Activated CD8-positive, alpha-beta T cell treated with anti-CD3 and anti-CD28 coated beads for 36 hours (primary cell): ENCODE measurements at regions not wholly inside any gene's neighbourhood (a gene's known extent, or its start where the extent isn't known, plus 50 kb on each side); places are given as distances from the start of the nearest gene placed in this dataset.

ENCODE experiments used
- ATAC-seq: fragments of 200-7000 bp; cut with Tn5 transposase; one replicate; pipeline ENCODE4 v1.10.0; 2021; ENCODE audit warnings: mild to moderate bottlenecking, moderate library complexity
- CTCF ChIA-PET: fragments of 350-600 bp; sonication (Branson Sonifier 250); formaldehyde crosslinking; loops from one replicate; lab custom pipeline; 2021; ENCODE audit warnings: antibody characterized with exemption; lab: Charles Lee
- POLR2A ChIA-PET: fragments of 350-600 bp; sonication (Branson Sonifier 250); formaldehyde crosslinking; loops from one replicate; lab custom pipeline; 2021; ENCODE audit warnings: antibody characterized with exemption; lab: Charles Lee
- DNase-seq: peaks from one replicate; pipeline ENCODE4 v3.0.0-alpha.2; 2020
- H3K27ac Mint-ChIP-seq: one replicate; pipeline ENCODE4 v1.8.0; 2021; ENCODE audit warnings: mild to moderate bottlenecking, mixed read lengths
- H3K27me3 Mint-ChIP-seq: one replicate; pipeline ENCODE4 v1.8.0; 2021; ENCODE audit warnings: mixed read lengths
- H3K36me3 Mint-ChIP-seq: one replicate; pipeline ENCODE4 v1.8.0; 2021; ENCODE audit warnings: low read depth, mixed read lengths
- H3K4me1 Mint-ChIP-seq: one replicate; pipeline ENCODE4 v1.8.0; 2021; ENCODE audit warnings: low read depth, mixed read lengths
- H3K4me3 Mint-ChIP-seq: one replicate; pipeline ENCODE4 v1.8.0; 2021; ENCODE audit warnings: mild to moderate bottlenecking, moderate library complexity, mixed read lengths
- H3K9me3 Mint-ChIP-seq: one replicate; pipeline ENCODE4 v1.8.0; 2021; ENCODE audit warnings: mixed read lengths
- CTCF ChIP-seq: fragments of 200-600 bp; IDR thresholded peaks from one replicate; pipeline ENCODE4 v1.8.0; 2022; ENCODE audit warnings: antibody characterized with exemption, mild to moderate bottlenecking
- intact Hi-C: fragments of 100-400 bp; cut with micrococcal nuclease; formaldehyde crosslinking; loops from one replicate; pipeline ENCODE4 v1.10.0; 2022

- ChIA-PET CTCF (no interaction called here), POLR2A (interaction anchor here (0.6 kb wide), 1 partner anchor 227 kb away, joined by 4 read pairs; no protein-coding TSS in a partner anchor)
- Mint-ChIP-seq H3K4me3 (no peak overlapping the region), H3K27ac (no peak overlapping the region), H3K36me3 (no peaks in the 10 kb centered on the region), H3K4me1 (no peaks in the 10 kb centered on the region), H3K27me3 (no peaks in the 10 kb centered on the region), H3K9me3 (no peaks in the 10 kb centered on the region)
- ATAC-seq (no peak), DNase-seq (no peak)
- intact Hi-C loops = no loop called here
- TF ChIP-seq CTCF = no peak
Observed at GRCh38 chr6:94350833-94351232, 931.5 kb upstream of the EPHA7 start.

- Mint-ChIP-seq H3K36me3 (no peaks in the 10 kb centered on the region), H3K27ac (no peak overlapping the region), H3K4me1 (no peaks in the 10 kb centered on the region), H3K27me3 (no peaks in the 10 kb centered on the region), H3K9me3 (no peaks in the 10 kb centered on the region), H3K4me3 (no peak overlapping the region)
- no peak for DNase-seq
- intact Hi-C loops = no loop called here
- ChIA-PET CTCF (no interaction called here), POLR2A (no interaction called here)
- ATAC-seq = no peak
- TF ChIP-seq CTCF = no peak
Observed at GRCh38 chr6:94349227-94349626, 929.9 kb upstream of the EPHA7 start.

GRCh38 chr6:94344866-94345265, 925.5 kb upstream of the EPHA7 start:
- DNase-seq (no peak), ATAC-seq (no peak)
- CTCF ChIA-PET = no interaction called here
- no peak for TF ChIP-seq CTCF
- H3K27ac Mint-ChIP-seq = no peak overlapping the region
- intact Hi-C loops = no loop called here
- no peak overlapping the region for H3K4me3 Mint-ChIP-seq
- H3K27me3 Mint-ChIP-seq = no peaks in the 10 kb centered on the region
- H3K36me3 Mint-ChIP-seq = no peaks in the 10 kb centered on the region
- POLR2A ChIA-PET = no interaction called here
- no peaks in the 10 kb centered on the region for H3K4me1 Mint-ChIP-seq
- peaks cover under 1% of the 10 kb centered on the region for H3K9me3 Mint-ChIP-seq

GRCh38 chr6:94341173-94341572, 921.8 kb upstream of the EPHA7 start:
- DNase-seq (no peak), ATAC-seq (no peak)
- peaks cover 5% of the 10 kb centered on the region for H3K9me3 Mint-ChIP-seq
- H3K36me3 Mint-ChIP-seq = no peaks in the 10 kb centered on the region
- intact Hi-C loops = no loop called here
- ChIA-PET CTCF (no interaction called here), POLR2A (no interaction called here)
- no peak overlapping the region for H3K4me3 Mint-ChIP-seq
- H3K27ac Mint-ChIP-seq = no peak overlapping the region
- no peaks in the 10 kb centered on the region for H3K27me3 Mint-ChIP-seq
- TF ChIP-seq CTCF = no peak
- H3K4me1 Mint-ChIP-seq = no peaks in the 10 kb centered on the region

- ATAC-seq (no peak), DNase-seq (no peak)
- ChIA-PET POLR2A (no interaction called here), CTCF (no interaction called here)
- H3K9me3 Mint-ChIP-seq = peaks cover 2% of the 10 kb centered on the region
- no peaks in the 10 kb centered on the region for H3K4me1 Mint-ChIP-seq
- TF ChIP-seq CTCF = no peak
- no peaks in the 10 kb centered on the region for H3K36me3 Mint-ChIP-seq
- H3K27ac Mint-ChIP-seq = no peak overlapping the region
- intact Hi-C loops = no loop called here
- H3K4me3 Mint-ChIP-seq = no peak overlapping the region
- no peaks in the 10 kb centered on the region for H3K27me3 Mint-ChIP-seq
Observed at GRCh38 chr6:94323853-94324252, 904.5 kb upstream of the EPHA7 start.
